GM12878 (cell line): ENCODE measurements at regions not wholly inside any gene's neighbourhood (a gene's known extent, or its start where the extent isn't known, plus 50 kb on each side); places are given as distances from the start of the nearest gene placed in this dataset.

Experiments
- ATAC-seq: fragments of 200-7000 bp; cut with Tn5 transposase; 3 replicates; pipeline ENCODE4 v1.9.1; 2020; ENCODE audit warnings: mild to moderate bottlenecking, moderate library complexity
- BruUV-seq: library from RNA; stranded (reverse); fragments of 400-500 nt; replicated peaks from 2 replicates; lab custom pipeline; 2021; lab: Mats Ljungman, UMichigan
- CTCF ChIA-PET: fragments of 300-600 bp; sonication (Branson Sonifier 250); formaldehyde crosslinking; extraction: SDS; loops from one replicate; lab custom pipeline; 2021; ENCODE audit warnings: inconsistent platforms; lab: Yijun Ruan, JAX
- POLR2A ChIA-PET: fragments of 350-600 bp; formaldehyde crosslinking; extraction: SDS; loops from one replicate; lab custom pipeline; 2021; ENCODE audit warnings: inconsistent platforms; lab: Charles Lee
- RAD21 ChIA-PET: fragments of 300-600 bp; sonication (Branson Sonifier 250); formaldehyde crosslinking; loops from one replicate; lab custom pipeline; 2023; ENCODE audit warnings: antibody characterized with exemption; ENCODE audit not compliant: unreplicated experiment; lab: Charles Lee
- SMC1A ChIA-PET: fragments of 300-600 bp; sonication (Branson Sonifier 250); formaldehyde crosslinking; loops from one replicate; lab custom pipeline; 2023; ENCODE audit not compliant: unreplicated experiment, uncharacterized antibody; lab: Charles Lee
- DNase-seq: peaks from one replicate; pipeline ENCODE4 v3.0.0-alpha.2; 2011; ENCODE audit warnings: low read depth, low spot score
- FAIRE-seq: peaks from 3 replicates; lab custom pipeline; 2011; peaks lifted over from hg19 to GRCh38; lab: Jason Lieb, UNC
- H2AFZ ChIP-seq: 2 replicates; pipeline ENCODE4 v1.6.0; 2011; ENCODE audit warnings: low read depth, low read length, control low read depth; ENCODE audit not compliant: control insufficient read depth
- H3K27ac ChIP-seq: 2 replicates; pipeline ENCODE4 v1.5.1; 2011; ENCODE audit warnings: control low read depth; ENCODE audit not compliant: control insufficient read depth, insufficient read depth
- H3K27me3 ChIP-seq, 2 experiments: replicated peaks in 1 of 2; 2 replicates each; pipeline versions ENCODE4 v1.6.0 to v1.6.1; 2011; ENCODE audit warnings: low read length in 1 of 2; ENCODE audit not compliant: control insufficient read depth in 2 of 2, insufficient read depth in 2 of 2
- H3K36me3 ChIP-seq, 2 experiments: 2 replicates each; pipeline ENCODE4 v1.5.1; 2011; ENCODE audit warnings: low read length in 1 of 2; ENCODE audit not compliant: control insufficient read depth in 2 of 2, insufficient read depth in 2 of 2
- H3K4me1 ChIP-seq: 2 replicates; pipeline ENCODE4 v1.6.1; 2011; ENCODE audit warnings: mild to moderate bottlenecking, low read length, moderate library complexity, mixed read lengths; ENCODE audit not compliant: control insufficient read depth, insufficient read depth
- H3K4me2 ChIP-seq: 2 replicates; pipeline ENCODE4 v1.6.0; 2011; ENCODE audit warnings: control low read depth; ENCODE audit not compliant: control insufficient read depth, insufficient read depth
- H3K4me3 ChIP-seq: fragments of 200-600 bp; sonication (generic); 2 replicates; pipeline ENCODE4 v1.5.1; 2016
- H3K79me2 ChIP-seq: 2 replicates; pipeline ENCODE4 v1.6.0; 2011; ENCODE audit warnings: low read length; ENCODE audit not compliant: control insufficient read depth, insufficient read depth
- H3K9ac ChIP-seq: 2 replicates; pipeline ENCODE4 v1.8.0; 2011; ENCODE audit warnings: low read length, control low read depth, mixed read lengths; ENCODE audit not compliant: control insufficient read depth, insufficient read depth
- H3K9me3 ChIP-seq: replicated peaks from 3 replicates; pipeline ENCODE4 v1.5.1; 2011; ENCODE audit warnings: mild to moderate bottlenecking, low read length; ENCODE audit not compliant: control insufficient read depth, insufficient read depth
- H4K20me1 ChIP-seq: 2 replicates; pipeline ENCODE4 v1.6.0; 2011; ENCODE audit not compliant: control insufficient read depth, insufficient read depth
- BCL3 ChIP-seq: IDR thresholded peaks from 2 replicates; pipeline ENCODE4 v1.6.1; 2011; ENCODE audit warnings: borderline replicate concordance, low read depth, mild to moderate bottlenecking, moderate library complexity, low read length; ENCODE audit not compliant: insufficient read depth, poor library complexity, severe bottlenecking
- DPF2 ChIP-seq: fragments of 450-650 bp; IDR thresholded peaks from 2 replicates; pipeline ENCODE4 v1.6.1; 2017; ENCODE audit warnings: mild to moderate bottlenecking
- HDAC6 ChIP-seq: fragments of 200-600 bp; sonication (generic); IDR thresholded peaks from one replicate; pipeline ENCODE4 v1.8.0; 2017; ENCODE audit warnings: antibody characterized with exemption; ENCODE audit not compliant: unreplicated experiment
- NFIC ChIP-seq: IDR thresholded peaks from 2 replicates; pipeline ENCODE4 v1.6.1; 2012; ENCODE audit warnings: low read depth, mild to moderate bottlenecking, inconsistent platforms, low read length, moderate library complexity
- NRF1 ChIP-seq: conservative IDR thresholded peaks from 2 replicates; pipeline ENCODE4 v1.6.1; 2011; ENCODE audit warnings: mild to moderate bottlenecking, low read depth, low read length, improper control_type of control experiment
- POU2F2 ChIP-seq: IDR thresholded peaks from 3 replicates; pipeline ENCODE4 v1.6.1; 2011; ENCODE audit warnings: low read depth, mild to moderate bottlenecking, low read length, borderline replicate concordance
- SMAD5 ChIP-seq: IDR thresholded peaks from 2 replicates; pipeline ENCODE4 v1.6.1; 2016; ENCODE audit warnings: antibody characterized with exemption, low read depth
- WGBS: methylation state at CpG from one replicate; pipeline ENCODE4 v1.1.6; 2016; ENCODE audit warnings: low lambda C conversion rate; ENCODE audit not compliant: insufficient replicate concordance, insufficient coverage; ENCODE audit errors: missing lambda C conversion rate; 5-methylcytosine and 5-hydroxymethylcytosine counted together
- in situ Hi-C: fragments of 300-500 bp; cut with MboI; formaldehyde crosslinking; loops from 9 replicates; pipeline ENCODE4 v1.14.3; 2018; ENCODE audit warnings: mixed read lengths
- intact Hi-C: fragments of 100-400 bp; cut with micrococcal nuclease; formaldehyde crosslinking; loops from one replicate; pipeline ENCODE4 v1.14.2; 2022; ENCODE audit not compliant: unreplicated experiment

DNA sequence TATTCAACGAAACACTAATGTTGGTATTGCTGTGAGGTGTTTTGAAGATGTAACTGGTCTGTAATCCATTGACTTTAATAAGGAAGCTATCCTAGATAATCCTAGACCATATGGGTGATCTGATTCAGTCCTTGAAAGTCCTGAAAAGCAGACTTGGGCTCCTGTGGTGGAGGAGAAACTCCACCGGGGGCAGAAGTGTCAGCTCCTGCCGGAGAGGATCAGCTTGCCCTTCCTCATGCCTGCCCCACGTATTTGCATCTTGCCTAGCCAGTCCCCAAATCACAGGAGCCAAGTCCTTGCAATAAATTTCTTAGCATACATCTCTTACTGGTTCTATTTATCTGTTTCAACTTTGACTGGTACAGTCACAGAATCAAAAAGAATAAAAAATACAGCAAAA, 144.2 kb upstream of the DLGAP1 start:
- no peaks in the 10 kb centered on the region for H4K20me1 ChIP-seq
- CTCF ChIA-PET, result interaction anchor here (0.6 to 2.6 kb wide), 5 partner anchors 10 to 187 kb away, joined by 3 to 8 read pairs (median 4); no protein-coding TSS in a partner anchor
- H3K4me3 ChIP-seq, result no peak overlapping the region
- H3K9ac ChIP-seq, result no peak overlapping the region
- H3K9me3 ChIP-seq, result no peaks in the 10 kb centered on the region
- H3K4me1 ChIP-seq, result no peaks in the 10 kb centered on the region
- no peaks in the 10 kb centered on the region for H3K36me3 ChIP-seq
- DNase-seq, result no peak
- no peak overlapping the region for H2AFZ ChIP-seq
- FAIRE-seq, result no peak
- RAD21 ChIA-PET, result interaction anchor here (0.8 to 1.8 kb wide), 4 partner anchors 10 to 41 kb away, joined by 3 to 6 read pairs (median 5); no protein-coding TSS in a partner anchor
- no peaks in the 10 kb centered on the region for H3K27me3 ChIP-seq
- ATAC-seq, result peak; percentile 78
- SMC1A ChIA-PET, result interaction anchor here (1.0 to 2.1 kb wide), 7 partner anchors 8 to 456 kb away, joined by 3 to 9 read pairs (median 3); no protein-coding TSS in a partner anchor
- in situ Hi-C loops (no loop called here), intact Hi-C loops (no loop called here)
- no peak overlapping the region for H3K27ac ChIP-seq
- WGBS, result 22% methylated on average over 4 of the region's 4 CpGs
- H3K79me2 ChIP-seq, result no peaks in the 10 kb centered on the region
- TF ChIP-seq SMAD5 (no peak), DPF2 (no peak), HDAC6 (no peak), BCL3 (no peak), POU2F2 (peak; percentile 23; the same call in 1 of the 3 replicates), NFIC (no peak), NRF1 (no peak)
- POLR2A ChIA-PET, result no interaction called here
- H3K4me2 ChIP-seq, result no peak overlapping the region
- BruUV-seq, result no TSS peak
